GM10266 (cell line): ENCODE measurements at regions not wholly inside any gene's neighbourhood (a gene's known extent, or its start where the extent isn't known, plus 50 kb on each side); places are given as distances from the start of the nearest gene placed in this dataset.

ENCODE experiments used
- DNase-seq: peaks from one replicate; pipeline ENCODE4 v3.0.0; 2012; ENCODE audit errors: extremely low spot score
- CTCF ChIP-seq: IDR thresholded peaks from 2 replicates; pipeline ENCODE4 v1.5.1; 2012; ENCODE audit warnings: mild to moderate bottlenecking, low read depth; ENCODE audit not compliant: control insufficient read depth, insufficient read depth; ENCODE audit errors: missing control alignments

- TF ChIP-seq CTCF, result no peak
- no peak for DNase-seq
Measured at GRCh38 chr11:37612146-37612545, 1014.1 kb upstream of the RAG2 start.

GRCh38 chr11:37605229-37605628 lies 1007.2 kb upstream of the RAG2 start:
- DNase-seq, result no peak
- no peak for TF ChIP-seq CTCF

- no peak for DNase-seq
- TF ChIP-seq CTCF, result no peak
Measured at GRCh38 chr11:37598381-37598780, 1000.3 kb upstream of the RAG2 start.

GRCh38 chr11:37597776-37598175 lies 999.7 kb upstream of the RAG2 start:
- no peak for TF ChIP-seq CTCF
- DNase-seq, result no peak

- DNase-seq, result no peak
- no peak for TF ChIP-seq CTCF
Measured at GRCh38 chr11:37595845-37596244, 997.8 kb upstream of the RAG2 start.

GRCh38 chr11:37574361-37574760 lies 976.3 kb upstream of the RAG2 start:
- no peak for TF ChIP-seq CTCF
- no peak for DNase-seq

- DNase-seq, result no peak
- TF ChIP-seq CTCF, result no peak
Measured at GRCh38 chr11:37572491-37573171, 974.6 kb upstream of the RAG2 start.
